Gastroesophageal sphincter (tissue), 4 donors: ENCODE measurements at regions not wholly inside any gene's neighbourhood (a gene's known extent, or its start where the extent isn't known, plus 50 kb on each side); places are given as distances from the start of the nearest gene placed in this dataset.

Experiments
- ATAC-seq: fragments of 150-250 bp; one replicate; pipeline ENCODE4 v1.9.1; 2016; ENCODE audit warnings: mild to moderate bottlenecking, moderate library complexity
- H3K27ac ChIP-seq, 4 donors: fragments of 200-600 bp; sonication (generic) in 3 of 4; 1 replicate in 3 of 4; 2 replicates in 1 of 4; pipeline ENCODE4 v1.5.1; 2016 to 2019
- H3K27me3 ChIP-seq: fragments of 200-600 bp; sonication (generic); one replicate; pipeline ENCODE4 v1.5.1; 2019
- H3K36me3 ChIP-seq, 2 donors: fragments of 200-600 bp; sonication (generic); one replicate each; pipeline ENCODE4 v1.5.1; 2019; ENCODE audit warnings: control low read depth in 1 of 2
- H3K4me1 ChIP-seq, 3 donors: fragments of 200-600 bp; sonication (generic); 1 replicate in 2 of 3; 2 replicates in 1 of 3; pipeline ENCODE4 v1.5.1; 2016 to 2019; ENCODE audit warnings: control low read depth in 2 of 3
- H3K4me3 ChIP-seq, 2 donors: fragments of 200-600 bp; sonication (generic); one replicate each; pipeline ENCODE4 v1.5.1; 2019; ENCODE audit warnings: mild to moderate bottlenecking in 1 of 2, moderate library complexity in 1 of 2
- H3K9me3 ChIP-seq, 3 donors: fragments of 200-600 bp; sonication (generic); one replicate each; pipeline ENCODE4 v1.5.1; 2017 to 2019; ENCODE audit warnings: control low read depth in 2 of 3
- CTCF ChIP-seq, 4 experiments: fragments of 200-600 bp in 2 of 4; fragments of 450-650 bp in 2 of 4; sonication (generic) in 1 of 4; IDR thresholded peaks; one replicate each; pipeline ENCODE4 v1.5.1; 2017 to 2019; ENCODE audit warnings: antibody characterized with exemption in 4 of 4, mild to moderate bottlenecking in 2 of 4, moderate library complexity in 2 of 4
- EP300 ChIP-seq: sonication (generic); formaldehyde crosslinking; IDR thresholded peaks from one replicate; pipeline ENCODE4 v1.6.1; 2017; ENCODE audit warnings: antibody characterized with exemption, mild to moderate bottlenecking
- POLR2A ChIP-seq, 2 donors: fragments of 450-650 bp; IDR thresholded peaks; one replicate each; pipeline ENCODE4 v1.6.1; 2017; ENCODE audit warnings: antibody characterized with exemption in 2 of 2, mild to moderate bottlenecking in 2 of 2, moderate library complexity in 1 of 2
- POLR2AphosphoS5 ChIP-seq: sonication (generic); formaldehyde crosslinking; IDR thresholded peaks from one replicate; pipeline ENCODE4 v1.6.1; 2017; ENCODE audit warnings: antibody characterized with exemption
- WGBS, 2 donors: methylation state at CpG; one replicate each; pipeline ENCODE4 v1.1.5; 2018; ENCODE audit warnings: low coverage in 1 of 2; 5-methylcytosine and 5-hydroxymethylcytosine counted together

GRCh38 chr1:75023005-75023404, 111.2 kb upstream of the LHX8 start:
- H3K36me3 ChIP-seq: no peaks in the 10 kb centered on the region
- no peak overlapping the region for H3K4me3 ChIP-seq
- TF ChIP-seq POLR2AphosphoS5: no peak
- TF ChIP-seq CTCF (IDR thresholded peaks at IDR 0.05): no peak
- no peak for TF ChIP-seq POLR2A (IDR thresholded peaks at IDR 0.05)
- TF ChIP-seq EP300: no peak

GRCh38 chr1:75034376-75034775, 99.8 kb upstream of the LHX8 start:
- TF ChIP-seq POLR2AphosphoS5: no peak
- no peak for TF ChIP-seq POLR2A (IDR thresholded peaks at IDR 0.05)
- no peak for TF ChIP-seq EP300
- TF ChIP-seq CTCF (IDR thresholded peaks at IDR 0.05): no peak

More at GRCh38 chr1:75023005-75023404, 111.2 kb upstream of the LHX8 start:
- H3K27me3 ChIP-seq: no peaks in the 10 kb centered on the region
- no peak overlapping the region for H3K27ac ChIP-seq
- no peaks in the 10 kb centered on the region for H3K4me1 ChIP-seq
- 82 to 100% methylated on average over 1 of the region's 1 CpG for WGBS, 2 donors
- ATAC-seq: no peak
- peaks cover 0 to 8% (median 0%) of the 10 kb centered on the region in 3 donors for H3K9me3 ChIP-seq

GRCh38 chr1:75035536-75035935, 98.7 kb upstream of the LHX8 start:
- H3K4me3 ChIP-seq: no peak overlapping the region
- no peak overlapping the region for H3K27ac ChIP-seq
- ATAC-seq: no peak
- WGBS, 2 donors: 78% methylated on average over 3 of the region's 4 CpGs; no CpG with 5 or more reads in 1 of the 2 donors
- H3K36me3 ChIP-seq: no peaks in the 10 kb centered on the region
- H3K27me3 ChIP-seq: no peaks in the 10 kb centered on the region
- H3K4me1 ChIP-seq: no peaks in the 10 kb centered on the region
- peaks cover 0 to 67% (median 0%) of the 10 kb centered on the region in 3 donors for H3K9me3 ChIP-seq
- TF ChIP-seq EP300 (no peak), POLR2AphosphoS5 (no peak), POLR2A (IDR thresholded peaks at IDR 0.05) (no peak), CTCF (IDR thresholded peaks at IDR 0.05) (no peak)

More at GRCh38 chr1:75034376-75034775, 99.8 kb upstream of the LHX8 start:
- no peak overlapping the region for H3K27ac ChIP-seq
- no peaks in the 10 kb centered on the region for H3K27me3 ChIP-seq
- ATAC-seq: no peak
- no peaks in the 10 kb centered on the region for H3K4me1 ChIP-seq
- 39 to 71% methylated on average over 3 of the region's 3 CpGs for whole genome bisulfite sequencing, 2 donors
- no peaks in the 10 kb centered on the region for H3K36me3 ChIP-seq
- H3K9me3 ChIP-seq: peaks cover 0 to 63% (median 0%) of the 10 kb centered on the region in 3 donors
- H3K4me3 ChIP-seq: no peak overlapping the region

- ATAC-seq: no peak
- WGBS, 2 donors: 31 to 49% methylated on average over 2 of the region's 2 CpGs
- TF ChIP-seq CTCF (IDR thresholded peaks at IDR 0.05): no peak
- TF ChIP-seq EP300: no peak
- TF ChIP-seq POLR2AphosphoS5: no peak
- no peak for TF ChIP-seq POLR2A (IDR thresholded peaks at IDR 0.05)
Observed at GRCh38 chr1:75053207-75053606, 81.0 kb upstream of the LHX8 start.

GRCh38 chr1:75058424-75058823, 75.8 kb upstream of the LHX8 start:
- Histone ChIP-seq H3K4me3 (no peak overlapping the region), H3K36me3 (no peaks in the 10 kb centered on the region), H3K27ac (no peak overlapping the region), H3K9me3 (peaks cover 0 to 37% (median 0%) of the 10 kb centered on the region in 3 donors), H3K4me1 (no peaks in the 10 kb centered on the region), H3K27me3 (no peaks in the 10 kb centered on the region)
- no peak for ATAC-seq
- TF ChIP-seq POLR2AphosphoS5: no peak
- TF ChIP-seq CTCF (IDR thresholded peaks at IDR 0.05): no peak
- TF ChIP-seq POLR2A (IDR thresholded peaks at IDR 0.05): no peak
- no peak for TF ChIP-seq EP300

More at GRCh38 chr1:75053207-75053606, 81.0 kb upstream of the LHX8 start:
- no peaks in the 10 kb centered on the region for H3K36me3 ChIP-seq
- no peaks in the 10 kb centered on the region for H3K4me1 ChIP-seq
- no peaks in the 10 kb centered on the region for H3K27me3 ChIP-seq
- no peak overlapping the region for H3K4me3 ChIP-seq
- H3K27ac ChIP-seq: no peak overlapping the region
- peaks cover 0 to 16% (median 0%) of the 10 kb centered on the region in 3 donors for H3K9me3 ChIP-seq
